ENCODE measurements at regions not wholly inside any gene's neighbourhood (a gene's known extent, or its start where the extent isn't known, plus 50 kb on each side); places are given as distances from the start of the nearest gene placed in this dataset.

DNA sequence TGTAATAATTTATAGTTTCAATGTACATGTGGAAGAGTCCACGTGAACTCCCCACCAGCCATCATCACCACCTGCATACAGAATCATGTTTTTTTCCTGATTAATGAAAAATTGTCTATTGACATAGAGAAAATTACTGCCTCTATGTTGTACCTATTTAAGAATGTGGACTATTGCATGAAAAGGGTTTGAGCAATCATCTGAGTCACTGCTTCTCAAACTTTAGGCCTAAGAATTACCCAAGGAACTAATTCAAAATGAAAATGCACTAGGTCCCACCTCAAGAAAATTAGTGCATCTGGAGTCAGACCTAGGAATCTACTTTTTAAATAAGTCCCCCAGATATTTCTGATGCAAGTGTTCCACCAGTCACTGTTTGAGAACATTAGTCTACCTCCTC lies 709.3 kb downstream of the MAT2B start:
- 4% methylated on average over 1 of the region's 1 CpG for WGBS (ENCODE audit: low lambda C conversion rate)
- no peaks in the 10 kb centered on the region for H3K36me3 ChIP-seq (replicated peaks in 1 of 2; ENCODE audit: control insufficient read depth in 1 of 2, insufficient read depth in 2 of 2, low read length in 2 of 2)
- intact Hi-C loops (cut with micrococcal nuclease; ENCODE audit: unreplicated experiment) (no loop called here), in situ Hi-C loops (cut with HindIII; ENCODE audit: extremely low pct_ligation_motif_present, low pct_unique_long_range_greater_than_20kb) (no loop called here)
- H3K27ac ChIP-seq (ENCODE audit: extremely low read length, insufficient read depth, low read length) = no peak overlapping the region
- no peaks in the 10 kb centered on the region for H3K79me2 ChIP-seq (ENCODE audit: insufficient read depth, low read length)
- POLR2A ChIA-PET = no interaction called here
- H2AFZ ChIP-seq (ENCODE audit: low read length) = no peak overlapping the region
- CTCF ChIA-PET (ENCODE audit: low intra/inter-chr PET ratio, low total read pairs) = no interaction called here
- H4K20me1 ChIP-seq (ENCODE audit: insufficient read depth, low read length) = no peaks in the 10 kb centered on the region
- H3K9me3 ChIP-seq (ENCODE audit: low read length) = peaks cover 3% of the 10 kb centered on the region; the same call in 1 of the 2 replicates
- DNase-seq (ENCODE audit: low spot score) = no peak
- no peak for ATAC-seq
- no peak overlapping the region for H3K4me2 ChIP-seq (ENCODE audit: low read depth, low read length)
- H3K4me3 ChIP-seq (replicated peaks in 1 of 3; ENCODE audit: insufficient read depth in 1 of 3, low read depth in 2 of 3, low read length in 3 of 3) = no peak overlapping the region
- FAIRE-seq = no peak
- TF ChIP-seq ZBTB1 (CRISPR knock-in tag; IDR thresholded peaks at IDR 0.05; ENCODE audit: borderline replicate concordance) = no peak
- TF ChIP-seq FOSL2 (CRISPR knock-in tag; IDR thresholded peaks at IDR 0.05) = no peak
- TF ChIP-seq, protein P1, sequence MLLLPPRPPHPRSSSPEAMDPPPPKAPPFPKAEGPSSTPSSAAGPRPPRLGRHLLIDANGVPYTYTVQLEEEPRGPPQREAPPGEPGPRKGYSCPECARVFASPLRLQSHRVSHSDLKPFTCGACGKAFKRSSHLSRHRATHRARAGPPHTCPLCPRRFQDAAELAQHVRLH (CRISPR knock-in tag; IDR thresholded peaks at IDR 0.05; ENCODE audit: borderline replicate concordance, low read depth) = no peak
- no peak for TF ChIP-seq SALL1 (CRISPR knock-in tag; IDR thresholded peaks at IDR 0.05)
- TF ChIP-seq SRF (IDR thresholded peaks at IDR 0.05; ENCODE audit: low read depth, low read length) = no peak
- TF ChIP-seq, protein P2, sequence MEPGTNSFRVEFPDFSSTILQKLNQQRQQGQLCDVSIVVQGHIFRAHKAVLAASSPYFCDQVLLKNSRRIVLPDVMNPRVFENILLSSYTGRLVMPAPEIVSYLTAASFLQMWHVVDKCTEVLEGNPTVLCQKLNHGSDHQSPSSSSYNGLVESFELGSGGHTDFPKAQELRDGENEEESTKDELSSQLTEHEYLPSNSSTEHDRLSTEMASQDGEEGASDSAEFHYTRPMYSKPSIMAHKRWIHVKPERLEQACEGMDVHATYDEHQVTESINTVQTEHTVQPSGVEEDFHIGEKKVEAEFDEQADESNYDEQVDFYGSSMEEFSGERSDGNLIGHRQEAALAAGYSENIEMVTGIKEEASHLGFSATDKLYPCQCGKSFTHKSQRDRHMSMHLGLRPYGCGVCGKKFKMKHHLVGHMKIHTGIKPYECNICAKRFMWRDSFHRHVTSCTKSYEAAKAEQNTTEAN (CRISPR knock-in tag; conservative IDR thresholded peaks at IDR 0.05) = no peak
- TF ChIP-seq KMT2A (CRISPR knock-in tag; IDR thresholded peaks at IDR 0.05) = no peak
- TF ChIP-seq, protein P3, sequence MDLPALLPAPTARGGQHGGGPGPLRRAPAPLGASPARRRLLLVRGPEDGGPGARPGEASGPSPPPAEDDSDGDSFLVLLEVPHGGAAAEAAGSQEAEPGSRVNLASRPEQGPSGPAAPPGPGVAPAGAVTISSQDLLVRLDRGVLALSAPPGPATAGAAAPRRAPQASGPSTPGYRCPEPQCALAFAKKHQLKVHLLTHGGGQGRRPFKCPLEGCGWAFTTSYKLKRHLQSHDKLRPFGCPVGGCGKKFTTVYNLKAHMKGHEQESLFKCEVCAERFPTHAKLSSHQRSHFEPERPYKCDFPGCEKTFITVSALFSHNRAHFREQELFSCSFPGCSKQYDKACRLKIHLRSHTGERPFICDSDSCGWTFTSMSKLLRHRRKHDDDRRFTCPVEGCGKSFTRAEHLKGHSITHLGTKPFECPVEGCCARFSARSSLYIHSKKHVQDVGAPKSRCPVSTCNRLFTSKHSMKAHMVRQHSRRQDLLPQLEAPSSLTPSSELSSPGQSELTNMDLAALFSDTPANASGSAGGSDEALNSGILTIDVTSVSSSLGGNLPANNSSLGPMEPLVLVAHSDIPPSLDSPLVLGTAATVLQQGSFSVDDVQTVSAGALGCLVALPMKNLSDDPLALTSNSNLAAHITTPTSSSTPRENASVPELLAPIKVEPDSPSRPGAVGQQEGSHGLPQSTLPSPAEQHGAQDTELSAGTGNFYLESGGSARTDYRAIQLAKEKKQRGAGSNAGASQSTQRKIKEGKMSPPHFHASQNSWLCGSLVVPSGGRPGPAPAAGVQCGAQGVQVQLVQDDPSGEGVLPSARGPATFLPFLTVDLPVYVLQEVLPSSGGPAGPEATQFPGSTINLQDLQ (CRISPR knock-in tag; IDR thresholded peaks at IDR 0.05) = no peak
- no peak for TF ChIP-seq CCDC6 (CRISPR knock-in tag; IDR thresholded peaks at IDR 0.05)
- no peak for TF ChIP-seq ZNF546 (CRISPR knock-in tag; conservative IDR thresholded peaks at IDR 0.05)
- TF ChIP-seq ZBTB20 (CRISPR knock-in tag; IDR thresholded peaks at IDR 0.05; ENCODE audit: borderline replicate concordance, low read depth) = no peak
- TF ChIP-seq ZNF570 (CRISPR knock-in tag; IDR thresholded peaks at IDR 0.05; ENCODE audit: borderline replicate concordance) = no peak
- TF ChIP-seq ZKSCAN5 (CRISPR knock-in tag; IDR thresholded peaks at IDR 0.05) = no peak
- no peak for TF ChIP-seq KDM6A (CRISPR knock-in tag; IDR thresholded peaks at IDR 0.05; ENCODE audit: low read depth)
- TF ChIP-seq ZNF138 (CRISPR knock-in tag; IDR thresholded peaks at IDR 0.05; ENCODE audit: low read depth) = no peak
- no peak for TF ChIP-seq NFE2L1 (CRISPR knock-in tag; IDR thresholded peaks at IDR 0.05; ENCODE audit: borderline replicate concordance)
- no peak for TF ChIP-seq ZNF263 (CRISPR knock-in tag; IDR thresholded peaks at IDR 0.05)
- no peak for TF ChIP-seq MATR3 (CRISPR knock-in tag; IDR thresholded peaks at IDR 0.05)
- no peak overlapping the region for H3K9ac ChIP-seq (ENCODE audit: insufficient read depth, low read depth, low read length)
- no peaks in the 10 kb centered on the region for H3K4me1 ChIP-seq (ENCODE audit: insufficient read depth, low read length)
- BruUV-seq (replicated peaks) = no TSS peak
- no peaks in the 10 kb centered on the region for H3K27me3 ChIP-seq (ENCODE audit: control insufficient read depth in 1 of 2, insufficient read depth in 2 of 2, low read length in 2 of 2)
